CD4-positive, alpha-beta T cell treated with Interleukin-21 for 1 hour (primary cell): ENCODE measurements at regions not wholly inside any gene's neighbourhood (a gene's known extent, or its start where the extent isn't known, plus 50 kb on each side); places are given as distances from the start of the nearest gene placed in this dataset.
"Not testable (repeated sequence)": the region's sequence is repeated elsewhere in the genome, so short reads cannot be mapped to it uniquely, and the experiment has no call there.

Source experiments
- DNase-seq: peaks from one replicate; pipeline ENCODE4 v3.0.0-alpha.2; 2020

DNA sequence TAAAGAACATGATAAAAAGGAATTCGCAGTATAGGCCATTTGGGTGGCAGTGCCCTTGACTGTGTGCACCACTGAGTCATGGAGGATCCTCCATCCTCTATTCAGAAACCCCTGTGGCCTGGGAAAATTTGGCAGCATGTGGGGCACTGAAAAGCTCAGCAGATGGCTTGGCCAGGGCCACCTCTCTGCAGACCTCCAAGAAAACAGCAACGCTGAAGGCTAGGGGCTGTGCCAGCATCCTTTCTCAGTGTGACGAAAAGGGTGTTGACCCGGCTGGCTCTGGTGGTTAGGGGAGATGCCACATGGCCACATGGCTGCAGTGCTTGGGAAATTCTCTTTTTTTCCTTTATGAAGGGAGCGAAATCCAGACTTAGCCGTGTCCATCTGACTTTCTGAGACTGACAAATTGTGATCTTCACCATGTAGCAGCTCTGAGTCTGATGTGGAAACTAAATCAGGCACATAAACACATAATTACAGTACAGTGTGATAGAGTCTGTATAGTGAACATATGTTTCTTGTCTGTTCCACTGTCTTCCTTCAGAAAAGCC is 178.0 kb downstream of the KCTD12 start:
- DNase-seq: no peak

DNA sequence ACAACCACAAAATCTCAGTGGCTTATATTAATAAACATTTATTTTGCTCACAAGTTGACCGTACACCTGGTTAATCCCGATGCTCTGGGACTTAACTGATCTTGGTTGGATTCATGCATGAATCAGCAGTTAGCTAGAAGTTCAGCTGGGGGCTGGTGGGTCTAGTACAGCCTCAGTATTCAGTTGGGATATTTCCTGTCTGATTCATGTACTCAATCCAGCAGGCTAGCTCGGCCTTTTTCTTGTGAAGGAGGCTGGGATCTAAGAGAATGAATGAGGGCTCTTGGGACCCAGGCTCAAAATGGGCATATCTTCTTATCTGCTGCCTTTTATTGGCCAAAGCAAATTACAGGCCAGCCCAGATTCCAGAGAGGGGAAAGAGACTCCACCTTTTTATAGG is 178.8 kb downstream of the KCTD12 start:
- no peak for DNase-seq

DNA sequence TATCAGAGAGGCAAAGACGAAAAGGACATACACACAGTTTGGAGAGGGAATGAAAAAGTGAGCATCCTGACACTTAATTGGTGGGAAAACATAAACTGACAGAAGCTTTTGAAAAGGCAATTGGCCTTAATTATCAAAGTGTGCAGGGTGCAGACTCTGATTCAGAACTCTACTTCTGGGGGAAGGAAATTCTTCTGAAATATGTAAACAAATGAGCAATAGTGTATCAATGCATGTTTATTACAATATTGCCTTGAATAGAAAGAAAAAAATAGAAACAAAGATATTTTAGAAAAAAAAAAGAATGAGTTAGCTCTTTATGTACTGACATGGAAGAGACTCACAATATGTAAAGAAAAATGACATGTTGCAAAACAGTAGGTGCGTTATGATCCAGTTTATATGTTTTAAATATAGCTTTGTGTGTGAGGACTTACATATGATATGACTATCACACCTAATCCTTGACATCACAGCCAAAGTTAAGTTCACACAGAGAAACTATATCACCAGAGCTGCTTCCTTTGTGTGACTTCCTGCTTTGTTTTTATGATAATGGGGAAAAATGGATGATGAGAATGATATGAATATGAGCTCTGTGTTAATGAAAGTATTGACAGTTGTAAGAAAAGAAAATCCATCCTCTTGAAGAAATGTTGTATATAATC is 182.4 kb downstream of the KCTD12 start:
- DNase-seq: no peak

DNA sequence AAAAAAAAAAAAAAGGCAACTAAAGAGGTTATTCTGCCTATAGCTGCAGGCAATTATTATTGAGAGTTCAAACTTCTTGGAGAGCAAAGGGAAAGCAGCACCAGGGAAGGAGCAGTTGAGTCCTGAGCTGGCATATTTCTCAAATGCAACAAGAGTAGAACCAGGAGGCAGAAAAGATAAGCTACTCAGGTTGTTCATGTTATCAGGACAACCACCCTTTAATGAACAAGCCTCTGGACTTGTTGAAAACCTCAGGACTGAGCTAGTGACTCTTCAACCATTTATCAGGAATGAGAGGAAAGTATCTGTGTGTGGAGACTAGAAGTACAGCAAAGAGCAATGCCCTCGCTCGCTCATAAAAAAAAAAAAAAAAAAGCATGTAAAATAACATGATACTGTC is 183.0 kb downstream of the KCTD12 start:
- no peak for DNase-seq

DNA sequence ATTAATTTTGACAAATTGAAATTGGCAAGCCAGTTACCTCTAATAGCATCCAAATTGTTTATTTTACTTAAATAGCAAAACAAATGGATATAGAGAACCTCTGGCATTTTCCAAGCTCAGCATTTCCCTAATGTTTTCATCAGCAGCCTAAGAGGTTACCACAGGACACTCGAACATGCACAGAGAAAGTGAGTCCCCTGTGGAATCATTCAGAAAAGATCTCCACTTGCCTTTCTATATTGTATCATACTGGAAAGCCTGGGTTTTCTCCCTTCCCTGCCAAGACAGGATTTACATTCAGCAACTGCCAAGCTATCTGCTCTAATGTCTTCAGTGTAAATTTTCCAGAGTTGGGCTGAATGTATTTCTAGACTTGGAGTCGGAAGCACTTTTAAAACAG is 188.9 kb downstream of the KCTD12 start:
- DNase-seq: no peak

DNA sequence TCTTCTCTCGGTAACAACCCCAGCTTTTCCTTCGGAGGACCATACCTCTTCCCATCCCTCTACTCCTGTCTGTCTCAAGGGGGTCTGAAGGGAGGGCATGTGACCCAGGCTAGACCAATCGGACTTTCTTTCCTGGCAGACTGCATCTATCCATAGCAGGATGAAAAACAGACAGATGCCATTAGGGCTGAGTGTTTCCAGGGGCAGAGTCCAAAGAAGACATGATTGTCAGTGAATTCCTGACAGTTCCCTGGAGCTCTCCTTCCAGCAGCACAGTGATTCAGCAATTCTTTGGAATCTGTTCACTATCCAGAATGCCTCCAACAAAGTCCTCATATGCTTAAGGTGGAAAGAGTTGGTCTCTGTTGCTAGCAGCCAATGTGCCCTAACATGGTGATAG is 189.8 kb downstream of the KCTD12 start:
- DNase-seq: no peak

DNA sequence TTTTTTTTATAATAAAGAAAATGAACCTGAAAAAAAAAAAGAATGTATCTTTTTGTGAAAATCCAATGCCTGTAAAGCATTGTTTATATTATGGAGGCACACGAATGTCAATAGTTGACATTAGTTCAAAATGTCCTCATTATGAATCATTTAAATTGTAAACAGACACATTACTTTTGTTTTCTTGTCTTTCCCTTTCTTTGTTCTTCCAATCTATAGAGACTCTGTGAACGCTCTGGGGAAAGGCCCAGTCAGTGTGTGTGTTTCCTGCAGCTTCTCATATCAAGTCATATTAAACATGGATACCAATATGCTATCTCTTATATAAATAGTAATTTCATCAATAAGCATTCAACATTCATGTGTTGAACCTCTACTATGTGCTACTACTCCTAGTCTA is 193.1 kb downstream of the KCTD12 start:
- DNase-seq: no peak

DNA sequence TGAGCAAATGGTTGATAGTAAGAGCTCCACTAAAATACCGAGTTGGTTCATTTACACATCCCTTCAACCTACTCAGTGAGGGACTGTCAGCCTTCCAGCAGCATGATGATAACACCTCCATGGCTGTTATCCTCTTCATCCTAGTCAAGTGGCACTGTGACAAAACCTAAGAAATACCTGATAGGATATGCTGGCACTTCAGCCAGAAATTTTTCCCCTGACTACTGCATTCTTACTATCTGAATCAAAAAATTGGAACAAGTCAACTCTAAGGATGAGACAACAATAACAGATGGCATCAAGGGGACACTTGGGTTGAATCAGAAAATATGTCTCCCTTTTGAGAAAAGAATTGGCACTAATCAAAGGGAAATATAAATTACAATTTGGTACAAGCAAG is 193.9 kb downstream of the KCTD12 start:
- DNase-seq: no peak

DNA sequence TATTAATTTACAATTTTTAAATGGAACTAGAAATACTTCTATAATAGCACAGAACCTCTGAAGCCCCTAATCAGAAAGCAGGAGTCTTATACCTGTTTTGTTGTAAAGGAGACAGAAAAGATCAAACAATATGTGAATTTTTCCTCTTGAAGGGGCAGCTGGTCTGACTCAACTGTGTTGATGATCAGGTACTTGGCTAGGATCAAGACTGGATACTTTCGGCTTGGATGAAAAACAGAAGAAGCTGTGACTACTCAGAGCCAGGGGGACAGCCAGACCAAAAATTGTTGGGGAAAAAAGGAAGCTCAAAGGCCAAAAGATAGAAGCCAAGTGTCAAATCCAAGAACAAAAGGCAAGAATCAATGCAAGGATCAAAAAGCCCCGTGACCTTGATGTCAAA is 195.6 kb downstream of the KCTD12 start:
- DNase-seq: no peak

DNA sequence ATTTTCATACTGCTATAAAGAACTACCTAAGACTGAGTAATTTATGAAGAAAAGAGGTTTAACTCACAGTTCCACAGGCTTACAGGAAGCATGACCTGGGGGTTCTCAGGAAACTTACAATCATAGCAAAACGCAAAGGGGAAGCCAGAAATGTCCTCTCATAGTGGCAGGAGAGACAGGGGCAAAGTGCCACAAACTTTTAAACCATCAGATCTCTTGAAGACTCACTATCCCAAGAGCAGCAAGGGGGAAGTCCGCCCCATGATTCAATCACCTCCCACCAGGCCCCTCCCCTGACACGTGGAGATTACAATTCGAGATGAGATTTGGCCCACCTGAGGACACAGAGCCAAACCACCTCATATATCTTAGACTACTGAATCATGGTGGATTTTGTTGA is 198.7 kb downstream of the KCTD12 start:
- DNase-seq: no peak

DNA sequence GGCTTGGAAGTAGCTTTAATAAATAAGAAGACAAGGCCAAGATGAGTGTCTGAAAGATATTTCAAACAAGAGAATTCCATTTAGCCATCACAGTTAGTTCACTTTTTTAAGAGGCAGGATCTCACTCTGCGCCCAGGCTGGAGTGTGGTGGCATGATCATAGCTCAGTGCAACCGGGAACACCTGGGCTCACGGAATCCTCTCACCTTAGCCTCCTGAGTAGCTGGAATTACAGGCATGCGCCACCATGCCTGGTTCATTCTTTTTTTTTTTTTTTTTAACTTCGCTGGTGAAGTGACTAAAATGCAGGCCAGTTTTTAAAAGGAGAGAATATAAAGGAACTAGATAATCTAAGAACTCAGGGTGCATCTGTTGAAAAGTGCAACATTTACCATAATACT is 200.3 kb downstream of the KCTD12 start:
- no peak for DNase-seq

DNA sequence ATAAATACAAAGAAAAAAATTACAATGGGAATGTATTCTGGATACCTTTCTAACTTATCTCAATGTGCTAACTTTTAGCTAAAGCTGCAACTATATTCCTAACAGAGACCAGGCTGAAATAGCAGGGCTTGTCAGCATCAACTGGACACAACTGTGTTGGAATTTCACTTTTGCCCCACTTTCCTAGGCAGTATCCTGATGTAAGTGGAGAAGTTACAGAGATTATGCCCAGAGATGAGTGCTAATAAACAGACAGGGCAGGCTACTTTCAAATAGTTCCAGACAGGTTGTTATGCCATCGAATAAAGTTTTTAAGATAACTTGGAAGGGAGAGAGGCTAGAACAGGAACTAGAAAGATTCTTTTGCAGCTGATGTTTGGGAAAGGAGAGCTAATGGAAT is 201.9 kb downstream of the KCTD12 start:
- no peak for DNase-seq

DNA sequence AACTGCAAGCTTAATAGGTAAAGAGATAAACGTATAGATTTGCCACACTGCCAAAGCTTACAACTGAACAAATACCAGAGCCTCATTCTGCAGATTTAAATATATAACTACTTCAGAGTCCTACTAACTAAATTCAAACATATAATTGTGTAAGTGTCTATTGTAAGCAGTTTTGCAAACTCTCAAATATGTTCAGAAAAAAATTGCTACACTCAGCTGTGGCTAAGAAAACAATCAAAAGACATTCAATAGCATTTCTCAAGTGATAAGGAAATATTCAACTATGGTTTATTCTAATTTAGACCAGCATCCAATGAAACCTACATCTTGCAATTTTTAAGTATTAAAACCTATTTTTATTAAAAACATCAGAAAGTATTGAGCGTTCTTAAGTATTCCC is 202.4 kb downstream of the KCTD12 start:
- DNase-seq: no peak

DNA sequence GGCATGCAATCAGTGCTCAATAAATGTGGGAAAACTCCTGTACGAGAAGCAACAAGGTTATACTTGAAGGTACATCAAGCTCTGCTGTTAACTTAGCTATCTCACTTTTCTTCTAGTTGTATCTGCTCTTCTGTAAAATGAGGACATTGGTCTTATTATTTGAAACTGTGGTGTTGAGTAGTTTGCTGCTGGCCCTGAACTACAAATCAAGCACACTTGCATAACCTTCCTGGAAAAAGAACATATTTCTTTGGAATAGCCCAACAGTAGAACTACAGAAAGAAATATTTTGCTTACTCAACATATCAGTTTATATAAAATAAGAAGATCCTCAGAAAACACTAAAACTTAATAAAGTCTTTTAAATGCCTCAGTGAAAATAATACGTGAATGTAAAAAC is 203.0 kb downstream of the KCTD12 start:
- no peak for DNase-seq

DNA sequence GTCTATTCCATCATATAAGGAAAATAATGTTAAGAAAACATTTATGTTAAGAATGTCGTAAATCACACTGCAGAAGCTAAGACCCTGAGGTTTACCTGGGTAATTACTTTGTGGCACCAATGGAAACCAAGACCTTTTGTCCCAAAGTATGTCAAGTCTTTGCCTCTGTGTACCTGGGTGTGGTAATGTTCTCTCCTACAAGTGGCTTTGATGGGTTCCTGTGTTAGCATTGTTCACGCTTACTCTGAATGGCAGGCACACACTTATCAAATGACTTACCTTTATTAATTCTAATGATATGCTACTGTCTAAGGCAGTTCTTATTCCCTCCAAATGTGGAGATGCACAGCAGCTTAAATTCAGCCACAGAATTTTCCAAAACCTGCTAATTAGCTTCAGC is 206.1 kb downstream of the KCTD12 start:
- no peak for DNase-seq

DNA sequence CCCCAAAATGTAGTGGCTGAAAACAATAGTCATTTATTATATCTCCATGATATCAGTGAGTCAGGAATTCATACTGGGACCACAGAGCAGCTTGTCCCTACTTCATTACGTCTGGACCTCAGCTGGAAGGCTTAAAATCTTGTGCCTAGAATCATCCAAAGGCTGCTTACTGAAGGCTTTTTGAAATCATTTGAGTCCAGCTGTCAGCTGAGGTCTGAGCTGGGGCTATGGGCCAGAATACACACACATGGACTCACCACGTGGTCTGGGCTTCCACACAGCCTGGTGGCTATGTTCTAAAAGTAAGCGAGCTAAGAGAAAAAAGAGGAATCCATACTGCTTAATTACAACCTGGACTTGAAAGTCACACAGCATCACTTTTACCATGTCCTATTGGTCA is 209.2 kb downstream of the KCTD12 start:
- no peak for DNase-seq

DNA sequence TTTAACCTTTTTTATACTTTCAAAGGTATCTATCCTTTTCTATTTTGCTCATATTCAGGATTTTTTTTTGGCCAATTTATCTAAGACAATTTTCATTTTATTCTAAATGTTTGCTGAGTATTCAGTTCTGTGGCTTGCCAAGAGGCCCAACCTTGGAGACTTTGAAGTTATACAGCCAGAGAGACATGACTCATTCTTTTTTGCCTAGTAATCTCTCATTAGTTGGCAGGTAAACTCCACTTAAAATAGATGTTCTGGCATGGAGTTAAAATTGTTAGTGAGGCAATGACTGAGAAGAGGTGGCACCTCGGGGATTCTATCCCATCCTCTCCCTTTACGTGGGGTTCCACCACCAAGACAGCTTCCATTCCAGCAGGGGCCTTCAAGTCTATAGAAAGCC is 213.8 kb downstream of the KCTD12 start:
- DNase-seq: no peak

DNA sequence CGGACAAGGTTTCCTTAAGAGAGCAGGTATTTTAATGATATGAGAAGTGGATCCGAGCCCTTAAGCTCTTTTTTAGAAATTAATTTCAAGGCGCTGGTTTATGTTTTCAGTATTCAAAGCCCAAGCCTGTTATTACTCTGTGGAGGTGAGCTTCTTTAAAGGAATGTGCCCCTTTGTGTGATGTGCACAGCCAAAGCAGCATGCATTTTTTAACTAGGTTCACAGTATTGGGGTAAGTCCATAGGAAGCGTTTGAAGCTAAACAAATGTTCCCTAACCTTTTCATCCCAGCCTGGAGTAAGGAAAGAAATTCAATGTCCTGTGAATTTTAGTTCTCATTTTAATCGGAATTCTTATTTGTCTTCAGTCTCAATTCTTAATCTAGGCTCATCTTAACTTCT is 217.5 kb downstream of the KCTD12 start:
- DNase-seq: no peak

DNA sequence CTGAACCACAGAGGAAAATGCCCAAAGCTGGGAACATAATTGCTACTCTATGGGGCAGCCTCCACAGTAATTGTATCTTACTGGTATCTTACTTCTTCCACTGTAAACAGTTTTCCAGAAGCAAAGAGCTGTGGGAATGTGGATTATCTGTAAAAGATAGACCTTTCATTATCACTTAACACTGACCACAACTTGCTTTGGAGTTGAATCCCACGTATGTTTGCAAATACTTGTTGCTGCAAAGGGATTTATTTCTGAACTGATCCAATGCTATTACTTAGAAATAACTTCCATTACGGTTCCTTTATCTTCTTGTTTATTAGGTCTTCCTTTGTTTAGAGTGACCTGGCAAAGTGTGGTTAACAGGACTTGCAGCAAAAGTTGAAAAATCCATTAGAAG is 218.1 kb downstream of the KCTD12 start:
- DNase-seq: no peak

DNA sequence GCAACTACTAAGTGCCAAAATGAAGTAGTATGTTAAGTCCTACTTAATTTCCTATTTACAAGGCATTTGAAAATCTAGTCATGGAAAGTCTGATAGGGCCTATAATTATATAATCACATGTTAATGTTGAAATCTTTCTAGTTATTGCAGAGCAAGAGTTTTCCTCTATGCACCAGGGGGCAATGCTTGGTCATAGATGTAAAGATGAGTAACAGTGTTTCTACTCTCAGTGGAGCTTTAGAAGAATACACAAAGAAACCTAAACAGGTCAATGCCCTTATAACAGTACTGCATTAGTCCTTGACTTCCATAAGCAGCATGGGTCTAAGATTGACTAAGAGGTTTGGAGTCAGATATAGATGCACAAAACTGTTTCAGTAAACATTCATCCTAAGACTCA is 218.7 kb downstream of the KCTD12 start:
- peak; percentile 7 for DNase-seq

DNA sequence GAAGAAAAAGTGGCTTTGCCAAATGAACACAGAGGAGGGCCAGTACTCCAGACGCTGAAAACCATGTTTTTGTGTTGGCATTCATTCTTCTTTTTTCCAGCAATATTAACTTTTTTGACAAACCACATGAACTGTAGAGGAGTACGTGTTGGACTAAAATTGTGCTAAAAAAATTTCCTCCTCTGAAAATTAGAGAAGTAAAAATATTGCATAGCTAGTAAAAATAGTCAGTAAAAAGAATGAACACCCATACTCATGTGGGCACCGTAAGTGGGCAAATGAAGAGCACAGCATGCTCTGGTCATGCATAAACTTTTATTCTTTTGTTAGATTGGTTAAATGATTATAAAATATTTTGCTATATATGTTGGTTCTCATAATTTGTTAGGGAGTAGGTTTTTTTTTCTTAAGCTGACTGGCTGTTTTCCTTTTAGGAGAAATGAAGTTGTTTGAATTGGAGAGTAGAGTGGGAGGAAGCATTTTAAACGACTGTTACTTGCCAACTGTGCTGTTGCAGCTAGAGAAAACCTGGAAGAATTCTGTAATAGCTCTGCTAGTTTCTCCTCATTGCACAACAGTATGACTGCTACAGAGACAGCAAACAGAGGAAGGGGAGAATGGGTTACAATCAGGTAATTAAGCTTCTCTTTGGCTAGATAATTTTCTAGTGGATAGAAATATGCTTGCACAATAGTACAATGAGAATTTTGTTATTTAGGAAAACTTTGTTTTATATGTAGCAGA is 222.4 kb downstream of the KCTD12 start:
- no peak for DNase-seq

DNA sequence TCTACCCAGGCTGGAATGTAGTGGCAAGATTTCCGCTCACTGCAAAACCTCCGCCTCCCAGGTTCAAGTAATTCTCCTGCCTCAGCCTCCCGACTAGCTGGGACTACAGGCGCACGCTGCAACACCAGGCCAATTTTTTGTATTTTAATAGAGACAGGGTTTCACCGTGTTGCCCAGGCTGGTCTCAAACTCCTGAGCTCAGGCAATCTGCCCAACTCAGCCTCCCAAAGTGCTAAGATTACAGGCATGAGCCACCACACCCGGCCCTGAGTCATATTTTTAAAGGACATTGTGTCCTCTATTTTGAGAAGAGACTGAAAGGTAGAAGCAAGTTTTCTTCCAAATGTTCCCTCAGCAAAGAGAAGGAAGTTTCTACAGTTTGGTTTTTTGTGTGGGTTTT is 227.1 kb downstream of the KCTD12 start:
- DNase-seq: not testable (repeated sequence)

DNA sequence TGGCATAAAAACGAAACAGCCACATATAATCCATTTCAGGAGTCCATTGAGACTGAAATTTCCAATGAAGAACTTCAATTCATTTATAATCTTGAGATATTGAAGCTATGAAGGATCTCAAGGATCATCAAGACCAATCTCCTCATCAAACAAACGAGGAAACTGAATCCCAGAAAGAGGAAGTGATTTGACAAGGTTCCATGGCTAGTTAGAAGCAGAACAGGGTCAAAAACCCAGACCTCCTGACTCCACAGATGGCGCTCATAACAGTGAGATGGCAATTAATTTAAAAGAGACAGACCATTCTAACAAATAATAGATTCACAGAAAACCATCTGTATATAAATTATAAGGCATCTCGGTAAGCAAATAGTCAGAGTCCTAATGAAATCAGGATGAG is 229.7 kb downstream of the KCTD12 start:
- DNase-seq: no peak

DNA sequence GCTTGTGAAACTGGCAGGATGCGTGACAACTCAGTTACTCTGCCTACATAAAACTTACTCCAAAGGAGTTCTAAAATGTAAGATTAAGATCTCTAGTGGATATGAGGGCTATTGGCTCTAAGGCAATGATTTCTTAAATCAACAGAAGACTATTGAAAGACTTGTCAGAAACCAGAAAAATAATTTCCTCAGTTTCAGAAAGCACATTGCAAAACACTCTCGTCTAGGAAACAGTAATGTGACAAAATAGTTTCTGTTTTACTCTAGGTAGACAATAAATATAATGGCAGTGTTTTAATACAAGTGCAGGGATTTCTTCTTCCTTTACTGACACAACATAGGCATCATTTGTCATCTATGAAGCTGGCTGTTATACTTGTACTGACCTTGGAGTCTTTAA is 230.1 kb downstream of the KCTD12 start:
- no peak for DNase-seq

DNA sequence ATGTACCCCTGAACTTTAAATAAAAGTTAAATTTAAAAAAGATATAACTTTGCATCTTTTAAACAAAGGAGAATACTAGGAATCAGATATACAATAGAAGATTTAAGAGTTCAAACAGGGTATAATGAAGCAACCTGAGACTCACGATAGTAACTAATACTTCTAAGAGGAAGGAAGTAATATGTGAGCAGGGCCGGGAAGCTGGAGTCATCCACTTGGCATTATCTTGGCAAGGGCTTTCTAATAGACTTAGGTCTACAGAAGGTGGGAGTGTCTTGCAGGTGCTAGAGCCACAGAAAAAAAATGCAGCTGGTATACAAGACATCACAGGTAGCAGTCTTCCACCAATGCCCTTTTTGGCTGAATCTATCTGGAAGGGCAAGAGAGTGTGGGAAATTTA is 231.9 kb downstream of the KCTD12 start:
- DNase-seq: no peak
